Mucosa of rectum (tissue), 2 donors: ENCODE measurements at regions not wholly inside any gene's neighbourhood (a gene's known extent, or its start where the extent isn't known, plus 50 kb on each side); places are given as distances from the start of the nearest gene placed in this dataset.

Source experiments
- H3K27ac ChIP-seq, 2 donors: one replicate each; pipeline ENCODE4 v1.7.0; 2013; ENCODE audit warnings: inconsistent platforms in 2 of 2, low read depth in 2 of 2, low read length in 2 of 2
- H3K27me3 ChIP-seq, 2 donors: one replicate each; pipeline ENCODE4 v1.7.0; 2013; ENCODE audit warnings: low read length in 2 of 2; ENCODE audit not compliant: control insufficient read depth in 2 of 2, insufficient read depth in 2 of 2
- H3K36me3 ChIP-seq, 2 donors: one replicate each; pipeline ENCODE4 v1.7.0; 2013; ENCODE audit warnings: low read length in 2 of 2; ENCODE audit not compliant: control insufficient read depth in 2 of 2, insufficient read depth in 2 of 2
- H3K4me1 ChIP-seq, 2 donors: one replicate each; pipeline ENCODE4 v1.7.0; 2013; ENCODE audit warnings: low read length in 2 of 2, mild to moderate bottlenecking in 1 of 2; ENCODE audit not compliant: control insufficient read depth in 2 of 2, insufficient read depth in 2 of 2
- H3K4me3 ChIP-seq, 2 donors: one replicate each; pipeline ENCODE4 v1.7.0; 2013; ENCODE audit warnings: low read length in 2 of 2
- H3K9ac ChIP-seq, 2 donors: one replicate each; pipeline ENCODE4 v1.7.0; 2013; ENCODE audit warnings: low read length in 2 of 2, low read depth in 1 of 2, mild to moderate bottlenecking in 1 of 2
- H3K9me3 ChIP-seq, 2 donors: one replicate each; pipeline ENCODE4 v1.7.0; 2013; ENCODE audit warnings: low read length in 2 of 2; ENCODE audit not compliant: control insufficient read depth in 2 of 2
- donor health status: healthy.
- donor health status: Normal muscosa, but diverticular disease.

DNA sequence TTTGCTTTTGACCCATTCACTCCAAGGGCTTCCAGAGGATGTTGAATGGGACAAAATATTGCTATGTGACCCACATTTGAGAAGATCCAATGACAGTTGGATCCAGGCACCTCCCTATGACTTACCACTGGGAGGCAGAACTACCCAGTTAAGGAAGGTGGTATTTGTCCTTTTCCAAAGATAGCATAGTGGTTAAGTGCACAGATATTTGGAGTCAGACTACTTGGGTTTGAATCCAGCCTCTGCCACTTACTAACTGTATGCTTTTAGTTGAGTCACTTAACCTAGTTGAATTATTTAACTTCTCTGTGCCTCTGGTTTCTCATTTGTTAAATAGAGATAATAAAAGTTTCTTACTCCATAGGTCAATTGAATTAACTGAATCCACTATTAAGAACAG lies 74.5 kb upstream of the PALM2AKAP2 start:
- Histone ChIP-seq H3K4me3 (no peak overlapping the region), H3K27me3 (no peaks in the 10 kb centered on the region), H3K27ac (no peak overlapping the region), H3K36me3 (no peaks in the 10 kb centered on the region), H3K9me3 (no peaks in the 10 kb centered on the region), H3K4me1 (no peaks in the 10 kb centered on the region), H3K9ac (no peak overlapping the region)

DNA sequence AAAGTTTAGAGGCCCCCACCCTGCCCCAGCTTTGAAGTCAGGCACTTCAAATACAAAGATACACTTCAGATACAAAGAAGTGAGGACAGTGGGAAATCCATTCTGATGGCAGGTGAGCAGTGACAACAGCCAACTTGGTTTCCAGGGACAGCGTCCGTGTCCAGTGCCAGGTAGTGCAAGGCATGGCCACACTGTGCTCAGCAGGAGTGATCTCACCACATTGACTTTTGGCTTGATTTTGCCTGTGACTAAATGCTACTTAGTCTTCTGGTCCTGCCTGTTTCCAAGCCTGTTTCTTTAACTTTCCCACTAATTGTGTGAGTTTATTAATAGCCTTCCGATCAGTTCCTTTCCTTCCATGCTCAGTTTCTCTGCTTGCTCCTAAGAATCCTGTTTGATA lies 72.6 kb upstream of the PALM2AKAP2 start:
- Histone ChIP-seq H3K9ac (no peak overlapping the region), H3K36me3 (no peaks in the 10 kb centered on the region)

DNA sequence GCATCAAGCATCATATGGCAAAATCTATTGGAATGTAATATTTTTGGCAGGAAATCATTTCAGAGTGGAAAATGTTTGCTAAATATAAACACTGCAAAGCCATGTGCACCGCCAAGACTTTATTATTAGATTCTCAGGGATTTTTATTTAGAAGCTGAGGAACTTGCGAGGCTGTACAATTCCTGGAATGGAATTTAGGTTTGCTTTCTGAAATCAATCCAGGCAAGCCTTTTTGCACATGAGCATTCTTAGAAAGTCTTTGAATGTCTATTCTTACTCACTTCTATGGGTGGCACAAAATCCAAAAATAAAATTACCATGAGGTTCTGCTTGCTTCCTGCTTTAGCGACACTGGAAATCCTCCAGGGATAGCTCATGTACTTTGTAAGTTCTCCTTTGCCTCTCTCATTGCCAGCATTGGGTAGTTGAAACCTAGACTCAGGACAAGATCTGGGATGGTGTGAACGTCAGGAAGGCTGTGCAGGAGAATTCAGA lies 71.5 kb upstream of the PALM2AKAP2 start:
- Histone ChIP-seq H3K27ac (no peak overlapping the region), H3K4me3 (no peak overlapping the region), H3K9ac (no peak overlapping the region), H3K9me3 (no peaks in the 10 kb centered on the region), H3K36me3 (no peaks in the 10 kb centered on the region), H3K4me1 (no peaks in the 10 kb centered on the region), H3K27me3 (no peaks in the 10 kb centered on the region)

More for the DNA sequence above, 72.6 kb upstream of the PALM2AKAP2 start:
- no peaks in the 10 kb centered on the region for H3K27me3 ChIP-seq
- no peak overlapping the region for H3K4me3 ChIP-seq
- H3K27ac ChIP-seq = no peak overlapping the region
- H3K4me1 ChIP-seq = no peaks in the 10 kb centered on the region
- no peaks in the 10 kb centered on the region for H3K9me3 ChIP-seq

DNA sequence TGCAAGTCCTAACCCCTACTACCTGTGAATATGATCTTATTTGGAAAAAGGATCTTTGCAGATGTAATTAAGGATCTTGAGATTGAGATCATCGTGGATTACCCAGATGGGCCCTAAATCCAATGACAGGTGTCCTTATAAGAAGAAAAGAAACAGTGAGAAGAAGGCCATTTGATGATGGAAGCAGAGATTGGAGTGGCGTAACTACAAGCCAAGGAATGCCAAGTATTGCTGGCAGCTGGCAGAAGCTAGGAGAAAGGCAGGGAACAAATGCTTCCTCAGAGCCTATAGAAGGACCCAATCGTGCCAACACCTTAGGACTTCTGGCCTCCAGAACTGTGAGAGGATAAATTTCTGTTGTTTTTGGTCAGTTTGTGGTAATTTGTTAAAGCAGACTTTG lies 70.1 kb upstream of the PALM2AKAP2 start:
- H3K9me3 ChIP-seq = no peaks in the 10 kb centered on the region
- no peaks in the 10 kb centered on the region for H3K4me1 ChIP-seq
- no peaks in the 10 kb centered on the region for H3K36me3 ChIP-seq
- H3K4me3 ChIP-seq = no peak overlapping the region
- no peaks in the 10 kb centered on the region for H3K27me3 ChIP-seq
- no peak overlapping the region for H3K9ac ChIP-seq
- no peak overlapping the region for H3K27ac ChIP-seq

DNA sequence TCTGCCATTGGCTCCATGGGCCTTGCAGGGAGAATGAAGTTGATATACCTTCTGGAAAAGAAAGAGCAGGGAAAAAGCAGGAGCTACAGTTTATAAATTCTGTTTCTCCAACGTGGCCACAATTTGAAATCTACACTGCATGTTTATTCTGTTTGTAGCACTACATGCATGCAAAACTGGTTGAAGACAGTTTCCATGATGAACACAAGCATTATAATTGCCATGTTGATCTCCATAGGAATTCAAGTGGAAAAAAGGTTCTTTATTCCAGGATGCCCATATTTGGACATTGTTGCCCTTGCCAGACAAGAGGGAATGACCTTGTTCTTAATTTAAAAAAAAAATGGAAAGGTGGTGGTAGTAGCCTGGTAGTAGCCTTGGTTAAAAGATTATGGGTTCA lies 69.2 kb upstream of the PALM2AKAP2 start:
- no peaks in the 10 kb centered on the region for H3K4me1 ChIP-seq
- H3K27me3 ChIP-seq = no peaks in the 10 kb centered on the region
- H3K9ac ChIP-seq = no peak overlapping the region
- H3K36me3 ChIP-seq = no peaks in the 10 kb centered on the region
- no peak overlapping the region for H3K27ac ChIP-seq
- H3K9me3 ChIP-seq = no peaks in the 10 kb centered on the region
- no peak overlapping the region for H3K4me3 ChIP-seq

DNA sequence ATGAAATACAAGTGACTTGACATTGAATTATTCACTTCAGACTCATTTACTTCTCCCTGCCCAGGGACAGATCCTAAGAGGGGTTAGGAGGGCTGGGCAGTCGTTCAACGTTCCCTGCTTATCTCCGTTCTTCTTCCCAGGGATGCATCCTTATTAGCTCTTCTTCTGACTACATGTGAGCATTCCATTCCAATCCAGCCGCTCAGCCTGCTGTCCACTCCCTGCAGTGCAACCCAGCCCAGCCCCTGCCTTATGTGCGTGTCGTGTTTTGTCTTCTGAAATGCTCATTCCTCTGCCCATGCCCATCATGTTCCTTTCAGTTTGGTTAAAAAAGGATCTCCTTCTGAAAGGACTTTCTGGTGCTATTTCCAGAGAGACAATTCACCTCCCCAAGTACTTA lies 64.7 kb upstream of the PALM2AKAP2 start:
- Histone ChIP-seq H3K27ac (no peak overlapping the region), H3K36me3 (no peaks in the 10 kb centered on the region), H3K9me3 (no peaks in the 10 kb centered on the region), H3K4me3 (no peak overlapping the region), H3K4me1 (no peaks in the 10 kb centered on the region), H3K9ac (no peak overlapping the region), H3K27me3 (no peaks in the 10 kb centered on the region)

DNA sequence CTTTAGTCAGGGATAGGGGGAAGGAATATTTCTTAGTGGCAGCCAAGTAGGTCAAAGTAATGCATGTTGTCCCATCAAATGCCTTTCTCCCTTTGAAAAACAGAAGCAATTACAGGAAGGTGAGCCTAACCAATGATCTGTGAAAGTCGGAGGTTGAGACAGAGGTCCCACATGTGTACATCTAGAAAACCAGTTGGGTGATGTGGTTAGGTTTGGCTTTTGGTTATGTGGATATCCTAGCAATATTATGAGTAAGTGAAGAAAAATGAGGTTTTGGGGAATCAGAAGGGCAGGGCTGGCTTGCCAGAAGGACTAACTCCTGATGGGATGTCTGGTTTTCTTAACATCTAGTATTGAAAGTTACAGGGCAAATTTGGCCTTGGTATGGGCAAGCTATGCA lies 63.4 kb upstream of the PALM2AKAP2 start:
- no peak overlapping the region for H3K4me3 ChIP-seq

DNA sequence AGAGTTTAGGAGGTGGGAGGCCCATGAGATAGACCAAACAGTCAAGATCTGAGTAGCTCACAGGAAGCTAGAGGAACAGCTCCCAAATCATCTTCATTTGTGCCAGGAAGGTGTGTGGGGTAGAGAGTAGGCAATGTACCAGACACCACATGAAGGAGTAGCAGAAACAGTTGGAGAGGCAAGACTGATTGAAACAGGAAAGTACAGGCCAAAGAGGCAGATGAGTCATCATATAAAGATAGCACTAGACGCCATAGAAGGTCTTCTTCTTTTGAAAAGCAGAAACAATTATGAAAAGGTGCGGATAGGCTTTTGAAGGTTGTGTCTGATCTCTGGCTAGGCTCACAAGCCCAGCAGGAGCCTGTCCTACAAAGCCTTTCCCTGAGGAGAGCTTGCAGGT lies 62.7 kb upstream of the PALM2AKAP2 start:
- Histone ChIP-seq H3K4me3 (no peak overlapping the region), H3K4me1 (no peaks in the 10 kb centered on the region), H3K27ac (no peak overlapping the region), H3K9me3 (no peaks in the 10 kb centered on the region), H3K36me3 (no peaks in the 10 kb centered on the region), H3K9ac (no peak overlapping the region), H3K27me3 (no peaks in the 10 kb centered on the region)

More for the DNA sequence above, 63.4 kb upstream of the PALM2AKAP2 start:
- Histone ChIP-seq H3K27ac (no peak overlapping the region), H3K27me3 (no peaks in the 10 kb centered on the region), H3K36me3 (no peaks in the 10 kb centered on the region), H3K4me1 (no peaks in the 10 kb centered on the region), H3K9ac (no peak overlapping the region), H3K9me3 (no peaks in the 10 kb centered on the region)

DNA sequence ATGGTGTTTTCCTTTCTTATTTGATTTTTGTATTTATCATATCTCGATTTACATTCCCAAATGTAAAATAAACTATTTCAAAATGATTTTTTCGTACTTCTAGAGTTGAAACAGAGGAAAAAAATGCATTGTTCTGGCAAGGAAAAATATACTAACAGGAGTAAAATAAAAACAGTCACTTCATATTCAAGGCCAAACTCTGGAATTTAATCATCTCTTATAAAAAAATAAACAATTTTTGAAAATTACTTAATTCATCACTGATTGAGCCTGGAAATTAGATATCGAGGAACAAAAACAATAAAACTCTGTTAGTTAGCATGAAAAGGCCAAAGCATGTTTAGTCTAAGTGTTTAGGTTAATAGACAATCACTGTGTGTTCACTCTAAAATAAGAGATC lies 61.1 kb upstream of the PALM2AKAP2 start:
- Histone ChIP-seq H3K27ac (no peak overlapping the region), H3K4me1 (no peaks in the 10 kb centered on the region), H3K4me3 (no peak overlapping the region), H3K27me3 (no peaks in the 10 kb centered on the region), H3K9ac (no peak overlapping the region), H3K36me3 (no peaks in the 10 kb centered on the region), H3K9me3 (no peaks in the 10 kb centered on the region)

DNA sequence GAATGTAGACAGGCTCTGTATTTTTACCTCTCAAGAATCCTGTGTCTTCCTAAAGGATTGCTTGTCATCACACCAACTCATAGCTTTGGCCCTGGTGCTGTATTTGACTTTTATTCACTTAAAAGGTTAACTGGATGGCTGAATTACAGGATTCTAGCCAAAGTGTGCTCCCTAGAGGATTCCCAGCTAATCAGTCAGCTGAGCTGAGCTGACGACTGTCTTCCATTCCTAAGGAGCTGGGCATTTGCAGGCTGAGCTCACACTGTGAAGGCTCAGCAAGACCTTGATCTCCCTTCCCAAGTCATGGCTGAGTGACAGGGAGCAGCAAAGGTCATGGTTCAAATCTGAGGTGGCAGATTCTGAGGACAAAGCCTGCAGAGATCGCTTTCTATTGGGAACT lies 59.0 kb upstream of the PALM2AKAP2 start:
- Histone ChIP-seq H3K27me3 (no peaks in the 10 kb centered on the region), H3K36me3 (no peaks in the 10 kb centered on the region), H3K4me1 (no peaks in the 10 kb centered on the region), H3K27ac (no peak overlapping the region), H3K4me3 (no peak overlapping the region), H3K9me3 (no peaks in the 10 kb centered on the region), H3K9ac (no peak overlapping the region)

DNA sequence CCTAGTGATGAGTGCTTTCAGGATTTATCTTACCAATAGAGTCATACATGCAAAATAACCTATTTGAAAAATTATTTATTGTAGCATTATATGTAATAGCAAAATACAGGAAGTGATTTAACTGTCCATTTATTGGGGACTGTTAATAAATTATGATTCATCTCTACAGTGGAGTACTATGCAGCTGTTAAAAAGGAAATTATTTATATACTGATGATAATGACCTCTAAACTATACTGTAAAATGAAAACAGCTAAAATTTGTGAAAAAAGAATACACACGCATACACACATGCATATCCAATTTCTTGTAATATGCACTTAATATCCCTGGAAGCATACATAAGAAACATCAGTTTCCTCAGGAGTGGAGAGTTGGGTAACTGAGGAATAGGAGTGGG lies 58.0 kb upstream of the PALM2AKAP2 start:
- Histone ChIP-seq H3K9me3 (no peaks in the 10 kb centered on the region), H3K27ac (no peak overlapping the region), H3K27me3 (no peaks in the 10 kb centered on the region), H3K4me1 (no peaks in the 10 kb centered on the region), H3K9ac (no peak overlapping the region), H3K4me3 (no peak overlapping the region), H3K36me3 (no peaks in the 10 kb centered on the region)
